ENCODE measurements at regions not wholly inside any gene's neighbourhood (a gene's known extent, or its start where the extent isn't known, plus 50 kb on each side); places are given as distances from the start of the nearest gene placed in this dataset.

GRCh38 chrX:115493015-115493414 is 68.0 kb upstream of the PLS3 start:
- TF ChIP-seq, protein P1, sequence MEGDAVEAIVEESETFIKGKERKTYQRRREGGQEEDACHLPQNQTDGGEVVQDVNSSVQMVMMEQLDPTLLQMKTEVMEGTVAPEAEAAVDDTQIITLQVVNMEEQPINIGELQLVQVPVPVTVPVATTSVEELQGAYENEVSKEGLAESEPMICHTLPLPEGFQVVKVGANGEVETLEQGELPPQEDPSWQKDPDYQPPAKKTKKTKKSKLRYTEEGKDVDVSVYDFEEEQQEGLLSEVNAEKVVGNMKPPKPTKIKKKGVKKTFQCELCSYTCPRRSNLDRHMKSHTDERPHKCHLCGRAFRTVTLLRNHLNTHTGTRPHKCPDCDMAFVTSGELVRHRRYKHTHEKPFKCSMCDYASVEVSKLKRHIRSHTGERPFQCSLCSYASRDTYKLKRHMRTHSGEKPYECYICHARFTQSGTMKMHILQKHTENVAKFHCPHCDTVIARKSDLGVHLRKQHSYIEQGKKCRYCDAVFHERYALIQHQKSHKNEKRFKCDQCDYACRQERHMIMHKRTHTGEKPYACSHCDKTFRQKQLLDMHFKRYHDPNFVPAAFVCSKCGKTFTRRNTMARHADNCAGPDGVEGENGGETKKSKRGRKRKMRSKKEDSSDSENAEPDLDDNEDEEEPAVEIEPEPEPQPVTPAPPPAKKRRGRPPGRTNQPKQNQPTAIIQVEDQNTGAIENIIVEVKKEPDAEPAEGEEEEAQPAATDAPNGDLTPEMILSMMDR (IDR thresholded peaks at IDR 0.05; ENCODE audit: low read depth, low read length, missing input control) = no peak
- TF ChIP-seq REST (IDR thresholded peaks at IDR 0.05) (peak; percentile 38), HNF4G (IDR thresholded peaks at IDR 0.05) (no peak), TAF1 (conservative IDR thresholded peaks at IDR 0.05) (no peak), ZBTB33 (IDR thresholded peaks at IDR 0.05) (peak; percentile 64)
- TF ChIP-seq, protein P2, sequence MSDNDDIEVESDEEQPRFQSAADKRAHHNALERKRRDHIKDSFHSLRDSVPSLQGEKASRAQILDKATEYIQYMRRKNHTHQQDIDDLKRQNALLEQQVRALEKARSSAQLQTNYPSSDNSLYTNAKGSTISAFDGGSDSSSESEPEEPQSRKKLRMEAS (IDR thresholded peaks at IDR 0.05) = peak; percentile 47
